Stimulated activated CD8-positive, alpha-beta memory T cell treated with anti-CD3 and anti-CD28 coated beads, Interleukin-15, amount 100 ng/mL, for 1 hour (primary cell): ENCODE measurements at regions not wholly inside any gene's neighbourhood (a gene's known extent, or its start where the extent isn't known, plus 50 kb on each side); places are given as distances from the start of the nearest gene placed in this dataset.
"Not testable (repeated sequence)": the region's sequence is repeated elsewhere in the genome, so short reads cannot be mapped to it uniquely, and the experiment has no call there.

Experiments used
- DNase-seq: peaks from one replicate; pipeline ENCODE4 v3.0.0-alpha.2; 2020; ENCODE audit warnings: low read depth

DNA sequence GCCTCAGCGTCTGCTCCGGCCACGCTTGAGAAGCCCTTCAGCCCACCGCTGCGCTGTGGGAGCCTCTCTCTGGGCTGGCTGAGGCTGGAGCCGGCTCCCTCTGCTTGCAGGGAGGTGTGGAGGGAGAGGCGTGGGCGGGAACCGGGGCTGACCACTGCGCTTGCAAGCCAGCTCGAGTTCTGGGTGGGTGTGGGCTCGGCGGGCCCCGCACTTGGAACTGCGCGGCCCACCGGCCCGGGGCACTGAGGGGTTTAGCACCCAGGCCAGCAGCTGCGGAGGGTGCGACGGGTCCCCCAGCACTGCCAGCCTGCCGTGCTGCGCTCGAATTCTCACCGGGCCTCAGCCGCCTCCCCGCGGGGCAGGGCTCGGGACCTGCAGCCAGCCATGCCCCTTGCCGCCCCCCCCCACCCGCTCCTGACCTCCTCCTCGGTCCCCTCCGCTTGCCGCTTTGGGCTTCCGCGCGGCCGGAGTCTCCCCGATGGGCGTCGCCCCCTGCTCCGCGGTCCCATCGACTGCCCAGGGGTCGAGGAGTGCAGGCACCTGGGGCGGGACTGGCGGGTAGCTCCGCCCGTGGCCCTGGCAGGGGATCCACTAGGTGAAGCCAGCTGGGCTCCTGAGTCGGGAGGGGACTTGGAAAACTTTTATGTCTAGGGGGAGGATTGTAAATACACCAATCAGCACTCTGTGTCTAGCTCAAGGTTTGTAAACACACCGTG lies 106.7 kb downstream of the RAP2B start:
- DNase-seq: no peak

DNA sequence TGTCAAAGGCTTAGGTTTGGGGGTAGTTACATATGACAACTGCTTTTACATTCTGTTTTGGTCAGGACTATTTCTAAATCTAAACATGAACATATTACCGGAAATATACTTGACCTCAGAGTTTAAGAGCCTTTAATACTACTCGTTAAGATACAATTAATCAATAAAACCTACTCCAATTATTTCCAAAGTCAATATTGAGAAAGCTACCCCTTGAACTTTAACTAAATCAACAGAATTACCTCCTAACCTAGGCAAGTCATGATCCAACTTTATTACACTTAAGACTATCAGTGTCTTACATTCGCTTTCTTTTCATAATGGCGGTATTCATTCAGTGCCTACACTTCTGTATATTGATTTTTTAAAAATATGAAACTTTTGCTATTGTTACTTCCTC lies 107.7 kb downstream of the RAP2B start:
- DNase-seq: no peak

DNA sequence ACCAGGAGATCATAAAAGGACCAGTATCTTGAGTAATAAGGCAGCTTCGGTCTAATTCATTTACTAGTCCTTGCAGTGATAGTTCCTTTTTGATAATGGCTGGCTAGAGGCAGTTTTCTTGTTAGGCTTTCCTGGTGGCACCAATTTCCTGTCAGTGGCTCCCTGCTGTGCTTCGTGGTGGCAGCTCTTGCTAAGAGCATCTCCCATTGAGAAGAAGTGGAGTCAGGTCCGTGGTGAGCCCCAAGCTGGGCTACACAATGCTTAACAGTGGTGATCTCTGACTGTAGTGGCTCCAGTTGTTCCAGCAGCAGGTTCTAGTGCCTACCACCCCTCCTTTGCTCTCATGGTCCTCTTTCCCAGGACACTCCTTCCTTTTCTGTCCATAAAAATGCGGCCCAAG lies 111.2 kb downstream of the RAP2B start:
- DNase-seq: no peak

DNA sequence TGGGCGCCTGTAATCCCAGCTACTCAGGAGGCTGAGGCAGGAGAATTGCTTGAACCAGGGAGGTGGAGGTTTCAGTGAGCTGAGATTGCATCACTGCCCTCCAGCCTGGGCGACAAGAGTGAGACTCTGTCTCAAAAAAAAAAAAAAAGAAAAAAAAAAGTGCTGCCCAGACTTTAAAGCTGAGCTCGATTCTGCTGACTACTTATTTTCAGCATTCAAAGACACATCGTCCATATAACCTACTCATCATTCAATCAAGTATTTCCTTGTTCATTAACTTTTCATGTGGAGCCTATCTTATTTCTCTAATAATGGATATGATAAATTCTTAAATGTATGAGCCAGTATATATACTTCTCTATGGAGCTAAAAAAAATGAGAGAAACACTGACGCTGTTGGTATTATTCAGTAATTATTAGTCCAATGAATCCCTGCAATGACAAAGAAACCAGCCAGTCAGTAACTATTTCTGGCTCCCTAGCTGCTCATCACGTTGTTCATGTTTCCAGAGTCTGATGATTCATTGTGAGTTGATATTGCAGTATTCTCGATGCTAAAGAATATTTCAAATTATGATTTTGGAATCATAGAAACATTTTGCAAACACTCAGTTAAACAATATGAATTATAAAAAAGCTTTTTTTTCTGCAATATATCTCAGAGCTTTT lies 111.9 kb downstream of the RAP2B start:
- DNase-seq: no peak

DNA sequence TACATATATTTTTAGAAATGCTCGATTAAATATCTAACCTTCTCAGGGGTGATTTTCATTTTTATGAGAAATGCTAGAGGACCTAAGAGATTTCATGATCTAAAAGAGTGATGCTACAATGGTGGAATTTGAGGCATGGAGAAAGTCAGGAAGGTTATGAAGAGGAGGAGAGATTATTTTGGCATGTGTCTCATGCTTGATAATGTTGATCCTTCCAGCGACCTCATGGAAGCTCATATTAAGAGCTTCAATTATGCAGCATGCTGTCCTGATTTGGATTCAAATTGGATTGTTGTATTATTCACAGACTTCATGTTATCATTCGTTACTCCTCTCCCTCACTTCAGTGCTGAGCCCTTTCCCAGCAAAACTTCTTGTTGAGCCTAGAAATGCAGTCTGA lies 112.5 kb downstream of the RAP2B start:
- no peak for DNase-seq

DNA sequence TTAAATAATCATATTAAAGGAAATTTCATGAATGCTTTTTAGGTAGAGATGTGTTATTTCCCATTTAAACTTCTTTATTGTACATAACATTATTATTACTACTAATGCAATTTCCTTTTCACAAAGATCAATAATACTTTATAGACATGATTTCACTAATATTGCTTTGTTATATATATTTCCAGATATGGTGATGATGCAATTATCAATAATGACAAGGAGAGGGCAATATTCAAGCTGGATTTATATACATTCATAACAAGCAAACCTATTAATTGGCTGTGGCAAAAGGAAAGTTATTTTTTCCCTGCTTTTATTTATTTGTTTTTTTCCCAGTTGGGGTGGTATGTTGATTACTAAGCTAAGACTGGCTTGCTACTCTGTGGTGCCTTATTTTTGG lies 113.5 kb downstream of the RAP2B start:
- DNase-seq: no peak

DNA sequence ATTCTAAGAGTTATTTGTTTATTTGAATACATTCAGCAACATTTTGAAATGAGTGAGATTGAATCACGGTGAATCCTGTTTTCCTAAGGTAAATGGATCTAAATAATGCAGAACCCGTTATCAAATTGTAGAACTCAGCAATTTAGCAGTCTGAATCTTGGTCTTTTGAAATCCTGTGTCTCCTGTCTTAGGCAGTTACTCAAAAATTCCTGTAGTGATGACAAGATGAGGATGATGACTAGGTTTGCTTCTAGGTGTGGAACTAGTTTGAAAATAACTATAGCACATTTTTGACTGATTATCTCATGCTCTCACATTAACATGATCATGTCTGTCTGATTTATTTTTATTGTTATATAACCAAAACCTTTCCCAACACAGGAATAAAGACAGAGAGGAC lies 115.0 kb downstream of the RAP2B start:
- DNase-seq: no peak

DNA sequence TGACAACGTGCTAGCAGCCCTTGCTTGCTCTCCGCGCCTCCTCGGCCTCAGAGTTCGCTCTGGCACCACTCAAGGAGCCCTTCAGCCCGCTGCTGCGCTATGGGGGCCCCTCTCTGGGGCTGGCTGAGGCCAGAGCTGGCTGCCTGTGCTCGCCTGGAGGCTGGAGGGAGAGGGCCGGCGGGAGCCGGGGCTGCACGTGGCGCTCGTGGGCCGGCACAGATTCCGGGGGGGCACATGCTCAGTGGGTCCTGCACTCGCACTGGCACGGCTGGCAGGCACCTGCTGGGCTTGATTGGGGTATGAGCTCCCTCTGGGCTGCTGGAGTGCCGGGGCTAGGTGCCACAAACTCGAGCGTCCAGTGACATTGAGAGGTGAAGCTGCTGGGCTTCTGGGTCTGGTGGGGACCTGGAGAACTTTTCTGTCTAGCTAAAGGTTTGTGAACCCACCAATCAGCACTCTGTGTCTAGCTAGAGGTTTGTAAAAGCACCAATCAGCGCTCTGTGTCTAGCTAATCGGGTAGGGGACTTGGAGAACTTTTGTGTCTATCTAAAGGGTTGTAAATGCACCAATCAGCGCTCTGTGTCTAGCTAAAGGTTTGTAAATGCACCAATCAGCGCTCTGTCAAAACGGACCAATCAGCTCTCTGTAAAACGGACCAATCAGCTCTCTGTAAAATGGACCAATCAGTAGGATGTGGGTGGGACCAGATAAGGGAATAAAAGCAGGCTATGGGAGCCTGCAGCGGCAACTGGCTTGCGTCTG lies 119.4 kb downstream of the RAP2B start:
- not testable (repeated sequence) for DNase-seq

DNA sequence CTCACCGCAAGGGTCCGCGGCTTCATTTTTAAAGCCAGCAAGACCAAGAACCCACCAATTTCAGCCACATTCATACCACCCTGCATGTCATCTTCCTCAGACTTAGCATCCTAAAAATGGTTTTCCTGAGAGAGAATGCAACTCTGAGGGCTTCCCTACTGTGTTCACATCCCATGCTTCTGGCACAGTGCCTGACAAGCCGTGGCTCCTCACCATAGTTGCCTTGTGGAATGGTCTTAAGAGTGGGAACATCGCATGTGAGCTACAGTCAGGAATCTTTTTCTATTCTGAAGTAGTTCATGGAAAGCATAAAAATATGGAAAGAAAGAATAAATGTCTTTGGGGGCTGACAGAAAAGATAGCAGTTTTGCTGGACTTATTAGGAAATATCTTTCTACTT lies 120.3 kb downstream of the RAP2B start:
- DNase-seq: no peak

DNA sequence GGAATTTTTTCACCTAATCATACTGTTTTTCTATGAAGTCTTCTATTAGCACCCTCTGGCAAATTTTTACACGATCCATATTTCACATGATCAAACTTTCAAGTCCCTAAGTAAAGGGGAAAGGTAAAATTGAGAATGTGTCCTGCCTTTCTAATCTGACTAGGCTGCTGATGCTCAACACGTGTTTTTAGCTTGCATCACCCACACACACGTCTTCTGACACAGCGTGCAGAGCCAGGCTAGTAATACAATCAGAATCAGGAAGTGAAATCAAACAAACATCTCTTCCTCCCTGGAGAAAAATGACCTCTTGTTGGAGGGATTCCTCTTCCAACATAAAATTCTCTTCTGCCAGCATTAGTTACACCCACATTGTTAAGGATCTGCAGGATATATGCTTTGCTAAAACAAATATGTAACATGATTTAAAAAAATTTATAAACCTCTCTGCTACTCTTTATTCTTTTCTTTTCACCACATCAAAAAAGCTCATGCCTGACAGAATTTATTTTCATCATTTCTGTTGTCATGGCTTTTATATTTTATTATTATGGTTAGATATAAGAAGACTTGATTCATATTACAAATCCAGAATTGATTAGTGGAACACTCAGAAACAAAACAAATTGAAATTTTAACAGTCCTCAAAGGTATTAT lies 122.4 kb downstream of the RAP2B start:
- no peak for DNase-seq

DNA sequence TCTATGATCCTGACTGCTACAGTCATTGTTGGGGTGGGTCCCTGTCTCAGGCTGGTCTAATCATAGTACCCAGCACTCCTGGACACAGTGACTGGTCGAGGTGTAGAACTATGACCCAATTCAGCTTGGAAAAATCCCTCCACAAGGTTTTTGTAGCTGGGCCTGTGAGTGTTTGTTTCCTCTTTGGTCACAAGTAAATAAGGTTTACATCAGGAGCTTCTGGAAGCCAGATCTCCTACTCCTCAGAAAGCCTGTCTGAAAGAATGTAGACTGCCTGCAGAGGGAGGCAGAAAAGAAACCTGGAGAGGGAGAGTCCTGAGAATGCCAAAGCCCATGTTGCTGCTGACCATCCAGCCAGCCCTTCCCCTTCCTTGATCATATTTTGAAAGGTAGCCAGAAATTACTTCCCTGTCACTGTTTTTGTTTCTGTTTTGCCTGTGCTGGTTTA lies 123.2 kb downstream of the RAP2B start:
- DNase-seq: no peak

DNA sequence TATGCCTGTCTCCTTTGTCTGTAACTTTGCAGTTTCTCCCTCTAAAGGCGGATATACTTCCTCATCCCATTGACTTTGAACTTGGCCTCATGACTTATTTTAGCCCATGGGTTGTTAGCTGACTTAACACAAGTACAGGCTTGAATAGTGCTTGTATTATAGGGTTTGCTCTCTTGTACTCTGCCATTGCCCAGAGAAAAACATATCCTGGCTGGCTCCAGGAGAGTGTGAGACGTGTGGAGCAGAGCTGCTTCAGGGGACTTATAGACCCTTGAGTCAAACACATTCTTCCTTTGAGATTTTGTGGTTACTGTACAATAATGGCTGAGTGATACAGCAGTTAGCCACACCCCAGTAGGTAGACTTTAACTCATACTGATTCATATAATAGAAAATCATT lies 124.0 kb downstream of the RAP2B start:
- no peak for DNase-seq

DNA sequence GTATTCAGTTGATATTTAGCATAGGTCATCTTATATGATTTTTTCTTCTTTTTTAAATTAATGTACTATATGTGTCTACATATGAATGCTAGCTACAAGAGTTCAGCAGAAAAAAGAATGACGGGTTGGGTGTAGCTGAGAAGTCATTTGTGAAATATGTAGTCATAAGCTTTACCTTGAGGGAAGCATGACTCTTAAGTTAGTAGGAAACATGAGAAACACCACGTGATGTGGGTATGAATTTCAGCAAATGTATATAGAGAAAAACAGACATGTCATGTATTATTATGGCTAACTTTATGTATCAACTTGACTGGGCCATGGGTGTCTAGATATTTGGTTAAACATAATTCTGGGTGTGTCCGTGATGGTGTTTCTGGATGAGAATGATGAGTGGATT lies 125.0 kb downstream of the RAP2B start:
- DNase-seq: no peak

DNA sequence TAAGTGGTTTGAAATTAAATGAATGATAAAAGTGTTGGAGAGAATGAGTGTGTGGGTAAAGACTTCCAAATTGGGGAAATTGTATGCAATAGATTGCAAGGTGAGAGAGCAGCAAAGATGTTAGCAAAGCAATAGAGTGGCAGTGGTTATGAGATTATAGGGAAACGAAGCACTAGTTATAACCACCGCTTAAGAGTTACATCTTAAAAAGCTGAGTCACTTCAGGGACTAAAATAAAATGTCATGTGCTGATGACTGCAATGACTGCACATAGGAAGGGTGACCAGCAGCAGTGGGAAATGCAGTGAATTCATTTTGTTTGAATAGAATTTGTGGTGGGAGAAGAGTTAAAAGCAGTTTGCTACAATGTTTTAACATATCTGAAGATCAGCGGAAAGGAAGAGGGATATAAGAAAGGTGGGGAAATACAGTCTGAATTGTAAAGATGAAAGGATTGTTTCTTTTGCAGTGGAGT lies 127.3 kb downstream of the RAP2B start:
- DNase-seq: no peak

DNA sequence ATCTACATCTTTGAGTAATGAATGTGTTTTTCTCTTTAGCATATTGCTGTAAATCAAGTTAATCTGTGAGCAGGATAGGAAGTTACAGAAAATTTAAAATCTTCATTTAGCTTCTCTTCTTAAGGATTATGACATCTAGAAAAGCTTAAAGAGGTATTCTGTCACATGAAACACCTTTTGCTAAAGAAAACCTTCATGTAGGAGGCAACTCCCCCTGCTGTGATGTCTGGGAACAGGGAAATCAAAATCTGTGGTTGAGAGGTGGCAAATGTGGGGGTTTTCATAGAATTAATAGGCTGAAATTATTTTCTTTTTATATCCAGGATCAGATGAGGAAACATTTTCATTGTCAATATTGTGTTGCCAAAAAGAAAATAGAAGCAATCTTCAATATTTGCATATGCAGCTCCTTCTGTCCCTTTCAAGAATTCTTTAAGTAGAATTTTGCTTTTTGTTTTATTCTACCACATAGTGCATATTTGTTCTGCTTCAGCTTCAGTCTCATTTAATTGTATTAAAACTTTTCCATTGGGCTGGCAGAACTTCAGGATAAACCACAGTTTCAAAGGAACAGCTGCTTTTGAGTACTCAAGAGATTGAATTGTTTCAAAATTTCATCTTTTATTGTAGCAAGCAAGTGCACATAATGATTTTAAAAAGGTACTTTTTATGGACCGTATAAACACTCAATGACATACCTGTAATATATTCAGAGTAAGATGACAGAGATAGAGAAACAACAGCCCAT lies 128.4 kb downstream of the RAP2B start:
- no peak for DNase-seq

DNA sequence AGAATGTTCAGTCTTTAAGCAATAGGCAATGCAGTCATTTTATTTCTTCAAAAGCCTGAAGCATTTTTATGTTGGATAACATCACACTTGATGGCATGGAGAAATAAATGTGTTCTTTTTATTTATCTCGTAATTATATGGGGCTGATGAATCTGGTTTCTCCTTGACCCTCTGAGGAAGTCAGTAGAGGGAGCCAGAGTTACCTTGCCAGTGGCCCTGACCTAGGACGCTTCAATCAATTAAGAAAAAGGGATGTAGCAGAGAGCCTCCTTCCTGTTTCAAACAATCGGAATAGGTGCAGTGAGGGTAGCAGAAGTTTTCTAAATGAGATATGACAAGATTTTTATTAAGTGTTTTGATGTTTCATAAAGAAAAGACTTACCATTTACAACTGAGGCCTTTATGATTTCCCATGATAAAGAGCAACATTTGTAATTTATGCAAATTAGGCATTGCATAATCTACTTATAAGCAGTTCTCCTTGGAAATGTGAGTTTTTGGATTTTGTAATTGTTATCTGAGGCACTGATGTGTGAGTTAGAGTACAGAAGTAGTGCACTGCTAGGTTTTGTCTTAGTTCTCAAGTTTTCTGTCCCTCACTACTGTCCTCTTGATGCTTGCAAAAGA lies 129.1 kb downstream of the RAP2B start:
- DNase-seq: no peak

DNA sequence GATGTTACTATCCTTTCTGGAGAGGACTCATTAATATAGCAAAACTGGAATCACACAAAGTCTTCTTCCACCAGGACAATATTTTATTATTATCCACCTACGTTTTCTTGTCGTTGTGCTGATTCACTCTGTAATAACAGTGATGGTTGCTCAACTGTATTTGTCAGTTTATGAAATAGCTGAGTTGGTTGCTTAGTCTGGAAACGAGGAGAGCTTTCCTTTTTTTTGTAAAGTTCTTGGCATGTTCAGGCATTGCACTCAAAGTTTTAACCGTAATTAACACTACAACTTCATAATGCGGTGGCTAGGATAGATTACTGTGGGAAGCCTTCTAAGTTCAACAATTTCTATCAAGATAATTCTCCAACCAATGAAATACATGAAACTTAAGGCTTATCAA lies 131.2 kb downstream of the RAP2B start:
- no peak for DNase-seq

DNA sequence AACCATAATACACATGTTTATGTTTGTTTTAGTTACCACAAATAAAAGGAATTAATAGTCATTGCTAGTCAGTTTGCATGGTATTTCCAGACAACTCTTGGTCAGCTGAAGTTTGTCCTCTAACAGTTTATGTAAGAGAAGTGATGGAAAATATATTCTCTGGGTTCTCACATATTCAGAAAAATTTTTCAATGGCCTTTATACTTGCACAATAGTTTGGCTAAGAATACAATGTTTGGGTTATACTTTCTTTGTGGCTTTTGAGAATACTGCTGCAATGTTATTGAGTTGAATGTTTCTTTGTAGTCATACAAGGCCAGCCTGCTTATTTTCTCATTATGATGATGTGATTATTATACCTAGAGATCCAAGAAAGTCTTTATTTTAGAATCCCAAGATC lies 133.9 kb downstream of the RAP2B start:
- DNase-seq: no peak

DNA sequence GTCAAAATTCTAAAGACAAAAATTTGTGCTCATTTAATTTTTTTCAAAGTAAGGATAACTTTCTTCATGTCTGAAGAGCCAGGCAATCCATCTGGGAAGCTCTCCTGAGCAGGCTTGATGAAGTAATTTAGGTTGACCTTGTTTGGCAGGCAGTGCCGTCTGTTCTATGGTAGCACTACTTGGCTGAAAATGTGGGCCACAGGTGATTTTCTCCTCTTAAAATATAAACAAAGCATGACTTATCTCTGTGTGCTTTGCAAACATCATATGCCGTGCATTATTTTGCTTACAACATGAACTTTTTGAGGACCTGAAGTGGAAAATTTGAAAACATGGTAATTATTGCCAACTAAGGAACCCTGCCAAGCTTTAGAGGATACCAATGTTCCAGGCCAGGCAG lies 143.2 kb downstream of the RAP2B start:
- DNase-seq: no peak

DNA sequence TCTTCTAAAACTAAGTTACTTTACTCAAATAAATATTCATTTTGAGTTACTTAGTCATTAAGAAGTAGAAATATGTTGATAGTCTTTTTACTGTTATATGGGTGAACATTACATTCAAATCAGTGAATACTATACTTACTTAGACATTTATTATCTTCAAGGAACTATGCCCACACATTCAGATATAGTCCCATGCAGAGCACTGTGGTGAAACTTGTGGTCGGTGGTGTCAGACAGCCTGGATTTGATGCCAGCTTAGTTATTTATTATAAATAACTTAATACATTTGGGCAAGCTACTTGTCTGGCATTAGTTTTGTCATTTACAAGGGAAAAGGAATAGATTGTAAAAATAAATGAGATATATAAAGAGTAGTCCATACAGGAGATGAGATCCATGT lies 149.5 kb downstream of the RAP2B start:
- DNase-seq: no peak

DNA sequence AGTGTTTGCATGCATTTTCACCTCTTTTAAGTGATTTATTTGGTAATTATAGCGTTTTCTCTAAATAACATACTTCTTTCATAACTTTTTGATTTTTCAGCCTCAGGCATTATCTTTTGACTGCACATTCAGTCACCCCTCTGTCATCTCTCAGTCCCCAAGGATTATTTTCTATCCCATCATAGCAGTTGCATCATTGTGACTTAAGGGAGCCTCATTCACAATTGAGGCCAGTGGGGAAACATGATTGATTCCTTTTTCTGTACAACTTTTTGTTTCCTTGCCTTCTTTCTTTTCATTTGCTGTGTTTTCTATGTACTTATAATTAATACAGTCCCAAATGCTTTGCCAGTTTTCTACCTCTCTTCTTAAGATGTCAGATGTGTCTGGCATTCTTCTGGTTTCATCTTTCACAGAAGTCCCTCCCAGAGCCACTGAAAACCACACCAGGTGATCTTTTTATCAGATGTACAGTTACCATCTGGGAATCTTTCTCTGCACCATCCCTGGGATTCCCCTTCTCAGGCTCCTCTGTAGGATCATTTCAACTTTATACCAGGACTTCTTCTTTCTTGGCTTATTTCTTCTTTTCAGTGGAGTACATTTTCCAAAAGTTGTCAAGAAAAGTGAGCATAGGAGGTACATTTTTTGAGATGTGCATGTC lies 151.4 kb downstream of the RAP2B start:
- no peak for DNase-seq
